BJ (cell line): ENCODE measurements at regions not wholly inside any gene's neighbourhood (a gene's known extent, or its start where the extent isn't known, plus 50 kb on each side); places are given as distances from the start of the nearest gene placed in this dataset.

Experiments used
- CTCF ChIA-PET: fragments of 350-600 bp; formaldehyde crosslinking; extraction: SDS; loops from one replicate; lab custom pipeline; 2021; ENCODE audit warnings: antibody characterized with exemption, inconsistent platforms; lab: Yijun Ruan, JAX
- POLR2A ChIA-PET: fragments of 300-600 bp; sonication (Branson Sonifier 250); formaldehyde crosslinking; extraction: SDS; loops from one replicate; lab custom pipeline; 2021; ENCODE audit warnings: antibody characterized with exemption; lab: Charles Lee
- DNase-seq: peaks from one replicate; pipeline ENCODE4 v3.0.0-alpha.2; 2011; ENCODE audit warnings: low read depth
- H3K27me3 ChIP-seq: 2 replicates; pipeline ENCODE4 v1.6.0; 2011; ENCODE audit warnings: low read length; ENCODE audit not compliant: control insufficient read depth, insufficient read depth
- H3K36me3 ChIP-seq: 2 replicates; pipeline ENCODE4 v1.5.1; 2011; ENCODE audit warnings: low read length; ENCODE audit not compliant: control insufficient read depth, insufficient read depth
- H3K4me3 ChIP-seq: 2 replicates; pipeline ENCODE4 v1.5.1; 2011; ENCODE audit warnings: low read depth, mild to moderate bottlenecking, control low read depth, low read length
- TF ChIP-seq, protein P1 (sequence below): IDR thresholded peaks from 2 replicates; pipeline ENCODE4 v1.5.1; 2011; ENCODE audit warnings: low read depth, mild to moderate bottlenecking, control low read depth, inconsistent platforms, low read length, moderate library complexity; ENCODE audit not compliant: insufficient read depth

DNA sequence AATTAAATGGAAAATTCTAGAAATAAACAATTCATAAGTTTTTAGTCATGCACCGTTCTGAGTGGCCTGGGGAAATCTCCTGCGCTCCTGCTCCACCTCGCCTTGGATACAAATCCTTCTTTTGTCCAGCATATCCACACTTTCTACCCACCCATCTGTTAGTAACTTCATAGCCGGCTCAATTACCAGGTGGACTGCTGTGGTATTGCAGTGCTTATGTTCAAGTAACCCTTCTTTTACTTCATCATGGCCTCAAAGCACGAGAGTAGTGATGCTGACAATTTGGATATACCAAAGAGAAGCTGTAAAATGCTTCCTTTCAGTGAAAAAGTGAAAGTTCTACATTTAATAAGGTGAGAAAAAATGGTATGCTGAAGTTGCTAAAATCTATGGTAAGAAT, 142.3 kb upstream of the CHL1 start:
- CTCF ChIA-PET: no interaction called here
- Histone ChIP-seq H3K36me3 (no peaks in the 10 kb centered on the region), H3K4me3 (no peak overlapping the region), H3K27me3 (no peaks in the 10 kb centered on the region)
- TF ChIP-seq, protein P1, sequence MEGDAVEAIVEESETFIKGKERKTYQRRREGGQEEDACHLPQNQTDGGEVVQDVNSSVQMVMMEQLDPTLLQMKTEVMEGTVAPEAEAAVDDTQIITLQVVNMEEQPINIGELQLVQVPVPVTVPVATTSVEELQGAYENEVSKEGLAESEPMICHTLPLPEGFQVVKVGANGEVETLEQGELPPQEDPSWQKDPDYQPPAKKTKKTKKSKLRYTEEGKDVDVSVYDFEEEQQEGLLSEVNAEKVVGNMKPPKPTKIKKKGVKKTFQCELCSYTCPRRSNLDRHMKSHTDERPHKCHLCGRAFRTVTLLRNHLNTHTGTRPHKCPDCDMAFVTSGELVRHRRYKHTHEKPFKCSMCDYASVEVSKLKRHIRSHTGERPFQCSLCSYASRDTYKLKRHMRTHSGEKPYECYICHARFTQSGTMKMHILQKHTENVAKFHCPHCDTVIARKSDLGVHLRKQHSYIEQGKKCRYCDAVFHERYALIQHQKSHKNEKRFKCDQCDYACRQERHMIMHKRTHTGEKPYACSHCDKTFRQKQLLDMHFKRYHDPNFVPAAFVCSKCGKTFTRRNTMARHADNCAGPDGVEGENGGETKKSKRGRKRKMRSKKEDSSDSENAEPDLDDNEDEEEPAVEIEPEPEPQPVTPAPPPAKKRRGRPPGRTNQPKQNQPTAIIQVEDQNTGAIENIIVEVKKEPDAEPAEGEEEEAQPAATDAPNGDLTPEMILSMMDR: no peak
- POLR2A ChIA-PET: no interaction called here
- DNase-seq: no peak

DNA sequence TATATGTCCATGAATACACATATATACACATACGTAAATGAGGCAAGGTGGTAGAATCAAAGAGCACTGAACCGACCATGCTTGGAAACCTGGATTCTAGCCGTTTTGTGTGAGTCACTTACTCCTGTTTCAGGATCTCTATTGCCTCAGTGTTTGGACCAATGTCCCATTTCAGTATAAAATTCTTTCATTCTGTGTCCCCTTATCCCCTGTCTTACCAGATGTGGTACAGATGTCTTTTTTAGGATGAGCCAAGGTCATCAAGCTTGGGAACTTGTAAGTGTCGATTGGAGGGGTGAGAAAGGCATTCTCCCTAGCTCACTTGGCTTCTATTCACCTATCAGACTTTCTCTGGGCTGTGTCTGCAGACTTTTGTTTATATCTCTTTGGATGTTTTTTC, 139.9 kb upstream of the CHL1 start:
- no peak for DNase-seq
- CTCF ChIA-PET: no interaction called here
- TF ChIP-seq, protein P1: no peak
- Histone ChIP-seq H3K4me3 (no peak overlapping the region), H3K27me3 (no peaks in the 10 kb centered on the region), H3K36me3 (no peaks in the 10 kb centered on the region)
- POLR2A ChIA-PET: no interaction called here

DNA sequence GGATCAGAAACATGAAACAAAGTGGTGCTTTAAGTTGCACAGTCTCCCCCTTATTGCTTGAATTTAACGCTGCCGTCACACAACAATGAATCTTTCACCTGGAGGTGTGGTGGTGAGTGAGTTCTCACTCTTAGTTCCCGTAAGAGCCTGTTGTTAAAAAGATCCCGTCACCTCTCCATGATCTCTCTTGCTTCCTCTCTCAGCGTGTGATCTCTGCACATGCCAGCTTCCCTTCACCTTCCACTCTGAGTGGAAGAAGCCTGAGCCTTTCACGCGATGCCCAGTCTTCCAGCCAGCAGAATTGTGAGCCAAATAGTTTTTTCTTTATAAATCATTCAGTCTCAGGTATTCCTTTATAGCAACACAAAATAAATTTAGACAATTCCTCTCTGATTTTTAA, 136.7 kb upstream of the CHL1 start:
- H3K4me3 ChIP-seq: no peak overlapping the region
- POLR2A ChIA-PET: no interaction called here
- no peaks in the 10 kb centered on the region for H3K36me3 ChIP-seq
- no peak for DNase-seq
- CTCF ChIA-PET: no interaction called here
- no peaks in the 10 kb centered on the region for H3K27me3 ChIP-seq
- TF ChIP-seq, protein P1: no peak

DNA sequence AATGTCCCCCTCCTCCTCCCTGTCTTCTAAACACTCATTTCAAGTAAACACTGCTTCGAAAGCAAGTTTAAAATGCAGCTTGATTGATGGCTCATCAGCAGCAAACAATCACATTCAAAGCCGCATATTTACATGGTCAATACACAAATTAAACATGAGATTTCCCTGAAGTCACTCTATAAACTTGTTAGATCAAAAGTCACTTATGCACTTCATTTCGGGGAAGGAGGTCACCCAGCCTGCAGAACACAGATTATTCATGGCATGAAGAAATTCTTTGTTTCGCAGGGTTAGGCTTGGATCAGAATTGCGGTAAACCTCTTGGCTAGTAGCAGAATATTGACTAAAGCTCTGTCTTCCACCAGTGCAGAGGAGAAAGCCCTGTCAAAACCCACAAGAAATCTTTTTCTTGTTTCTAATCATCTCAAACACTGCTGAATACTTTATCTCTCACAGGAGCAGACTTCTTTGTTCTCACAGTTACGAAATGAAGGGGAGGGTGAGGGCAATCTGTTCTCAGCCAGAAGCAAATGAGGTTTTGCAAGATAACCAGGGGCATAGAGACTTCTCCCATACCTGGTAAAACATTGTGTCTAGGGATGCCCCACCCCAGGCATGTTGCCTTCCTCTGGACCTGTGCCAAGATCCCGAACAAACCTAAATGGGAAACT, 133.3 kb upstream of the CHL1 start:
- TF ChIP-seq, protein P1: no peak
- H3K4me3 ChIP-seq: no peak overlapping the region
- no peaks in the 10 kb centered on the region for H3K27me3 ChIP-seq
- no peak for DNase-seq
- no peaks in the 10 kb centered on the region for H3K36me3 ChIP-seq
- CTCF ChIA-PET: no interaction called here
- POLR2A ChIA-PET: no interaction called here

DNA sequence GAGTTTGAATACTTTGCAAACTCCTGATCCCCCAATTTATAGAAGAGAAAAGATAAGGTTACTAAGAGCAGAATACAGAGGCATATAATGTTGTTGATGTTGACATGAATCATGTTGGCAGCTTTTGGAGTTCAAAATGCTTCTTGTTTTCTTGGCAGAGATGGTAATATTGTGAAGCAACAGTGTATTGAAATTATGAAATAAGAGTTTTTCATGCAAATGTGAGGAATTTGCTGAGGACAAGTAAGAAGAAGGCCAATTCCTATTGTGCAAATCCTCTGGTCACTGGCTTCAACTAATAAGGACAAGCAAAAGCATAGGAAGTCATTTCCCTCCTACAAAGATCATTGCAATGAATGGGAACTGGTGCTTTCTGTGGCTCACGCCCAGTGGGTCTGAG, 126.9 kb upstream of the CHL1 start:
- ChIA-PET CTCF (no interaction called here), POLR2A (no interaction called here)
- H3K27me3 ChIP-seq: no peaks in the 10 kb centered on the region
- DNase-seq: no peak
- H3K36me3 ChIP-seq: no peaks in the 10 kb centered on the region
- TF ChIP-seq, protein P1: no peak
- H3K4me3 ChIP-seq: no peak overlapping the region
